Stimulated activated CD8-positive, alpha-beta memory T cell treated with anti-CD3 and anti-CD28 coated beads, Interleukin-15, amount 100 ng/mL, for 48 hours (primary cell): ENCODE measurements at regions not wholly inside any gene's neighbourhood (a gene's known extent, or its start where the extent isn't known, plus 50 kb on each side); places are given as distances from the start of the nearest gene placed in this dataset.

Source experiments
- DNase-seq, 2 donors: peaks; one replicate each; pipeline ENCODE4 v3.0.0-alpha.2; 2020; ENCODE audit warnings: low read depth in 2 of 2

DNA sequence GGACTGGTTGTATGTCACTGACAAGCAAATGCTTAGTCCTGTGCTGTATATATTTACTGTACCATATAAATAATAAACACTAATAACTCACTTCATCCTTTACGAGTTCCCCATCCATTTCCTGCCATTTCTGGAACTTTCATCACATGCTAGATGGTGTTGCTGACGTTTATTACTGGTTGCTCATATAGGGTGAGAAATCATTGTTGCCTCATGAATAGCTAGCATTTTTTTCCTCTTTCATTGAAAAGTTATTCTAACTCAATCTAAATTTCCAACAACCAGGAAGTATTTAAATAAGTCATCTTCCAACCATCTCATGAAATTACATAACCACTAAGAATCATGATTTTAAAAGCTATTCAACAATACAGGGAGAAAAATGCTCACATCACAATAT lies 88.6 kb upstream of the RCN1 start:
- DNase-seq = no peak

GRCh38 chr11:31997955-31998354 lies 92.9 kb upstream of the RCN1 start:
- DNase-seq = no peak

DNA sequence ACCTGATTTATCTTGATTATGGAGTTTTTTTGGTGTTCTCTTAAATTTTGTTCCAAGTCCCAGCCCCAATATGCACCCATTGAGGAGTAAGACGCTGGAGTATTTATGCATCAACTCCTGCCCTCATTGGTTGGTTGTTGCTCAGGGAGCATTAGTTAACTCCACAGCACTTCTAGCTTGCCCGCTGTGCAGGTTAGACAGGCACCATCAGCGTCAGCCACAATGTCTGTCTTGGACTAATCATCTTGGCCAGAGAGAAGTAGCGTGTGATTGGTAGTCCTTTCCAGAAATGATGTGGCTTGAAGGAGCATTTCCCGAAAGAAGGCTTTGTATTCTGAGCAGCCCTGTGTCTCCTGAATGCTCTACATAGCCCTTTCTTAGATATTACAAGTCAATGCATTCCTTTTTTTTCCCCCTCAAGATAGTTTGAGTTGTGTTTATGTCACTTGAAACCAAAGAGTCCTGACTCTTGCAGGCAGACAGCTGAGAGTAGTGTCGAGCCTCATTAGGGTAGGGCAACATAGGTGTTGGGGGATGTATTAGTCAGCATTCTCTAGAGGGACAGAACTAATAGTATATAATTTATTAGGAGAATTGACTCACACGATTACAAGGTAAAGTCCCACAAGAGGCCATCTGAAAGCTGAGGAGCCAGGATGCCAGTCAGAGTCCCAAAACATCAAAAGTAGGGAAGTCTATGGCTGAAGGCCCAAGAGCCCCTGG lies 94.6 kb upstream of the RCN1 start:
- no peak for DNase-seq

DNA sequence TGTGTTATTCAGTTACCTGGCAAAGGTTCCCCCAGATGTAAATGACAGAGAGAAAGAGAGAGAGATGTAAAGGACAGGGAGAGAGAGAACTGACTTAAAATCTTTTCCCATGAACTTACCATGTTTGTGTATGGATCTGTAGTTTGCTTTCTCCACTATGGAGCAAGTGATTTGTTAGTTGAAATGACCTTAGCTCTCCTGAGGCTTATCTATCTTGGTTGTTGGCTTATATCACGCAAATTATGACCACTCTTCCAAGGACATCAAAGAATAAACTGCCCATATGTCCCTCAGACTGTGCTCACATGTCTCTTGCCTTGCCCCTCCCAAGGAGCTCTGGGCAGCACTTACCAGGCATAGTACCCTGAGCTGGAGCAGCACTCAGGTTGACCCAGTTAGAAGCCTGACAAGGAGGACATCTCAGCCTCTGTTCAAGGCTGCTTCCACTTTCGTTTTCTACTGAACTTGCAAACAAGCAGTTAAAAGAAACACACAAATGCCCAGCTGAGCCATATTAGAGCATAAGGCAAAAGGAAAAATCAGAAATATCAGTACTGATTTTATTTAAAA lies 95.3 kb upstream of the RCN1 start:
- DNase-seq = no peak

DNA sequence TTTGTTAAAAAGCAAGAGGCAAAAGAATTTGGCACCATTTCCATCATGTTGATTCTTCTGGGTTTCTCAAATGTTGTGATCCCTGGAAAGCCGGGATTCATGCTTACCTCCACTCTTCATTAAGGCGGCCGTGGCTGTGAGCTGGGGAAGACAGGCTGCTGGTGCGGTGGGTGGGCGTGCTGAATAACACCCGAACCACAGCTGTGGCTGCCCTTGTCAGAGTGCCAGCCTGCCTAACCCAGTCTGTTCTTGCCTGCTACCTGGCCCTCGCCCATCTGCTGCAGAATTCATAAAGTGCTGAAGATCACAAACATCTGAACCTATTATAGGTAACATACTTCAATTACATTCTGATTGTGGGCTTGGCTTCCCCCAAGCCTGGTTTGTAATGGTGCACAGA lies 95.8 kb upstream of the RCN1 start:
- no peak for DNase-seq

DNA sequence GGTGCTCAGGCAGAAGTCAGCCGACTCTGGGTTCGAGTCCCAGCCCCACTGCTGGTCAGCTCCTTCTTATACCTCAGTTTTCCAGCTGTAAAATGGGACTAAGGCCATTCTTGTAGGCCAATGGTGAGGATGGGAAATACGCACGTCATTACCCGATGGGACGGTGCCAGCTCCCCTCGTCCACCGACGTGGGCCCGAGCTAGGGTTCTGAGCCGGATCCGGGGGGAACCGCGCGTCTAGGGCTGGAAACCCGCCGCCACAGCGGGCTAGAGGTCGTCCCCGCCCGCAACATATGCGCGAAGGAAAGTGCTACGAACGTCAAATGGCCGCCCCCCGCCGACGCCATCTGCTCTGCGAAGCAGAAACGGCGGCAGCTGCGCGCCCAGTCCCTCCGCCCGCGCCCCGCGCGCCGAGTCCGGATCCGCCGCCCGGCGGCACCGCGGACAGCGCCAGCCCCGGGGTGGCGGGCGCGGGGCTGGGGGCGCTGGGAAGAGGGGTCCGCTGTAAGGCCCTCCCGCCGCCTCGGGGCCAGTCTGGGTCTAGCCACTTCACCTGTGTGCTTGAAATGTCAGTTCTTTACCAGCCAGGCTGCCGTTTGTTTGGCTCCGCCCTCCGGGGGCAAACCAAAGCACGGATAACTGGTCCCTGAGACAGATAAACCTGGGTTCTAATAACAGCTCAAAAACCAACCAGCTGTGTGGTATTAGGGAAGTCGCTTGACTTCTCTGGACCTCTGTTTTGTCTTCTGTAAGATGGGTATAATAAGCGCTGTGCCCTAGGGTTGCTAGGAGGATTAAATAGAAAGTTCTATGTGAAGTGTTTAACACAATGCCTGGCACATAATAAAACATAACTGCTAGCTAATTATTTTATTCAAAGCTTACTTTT lies 103.5 kb upstream of the RCN1 start:
- no peak for DNase-seq

DNA sequence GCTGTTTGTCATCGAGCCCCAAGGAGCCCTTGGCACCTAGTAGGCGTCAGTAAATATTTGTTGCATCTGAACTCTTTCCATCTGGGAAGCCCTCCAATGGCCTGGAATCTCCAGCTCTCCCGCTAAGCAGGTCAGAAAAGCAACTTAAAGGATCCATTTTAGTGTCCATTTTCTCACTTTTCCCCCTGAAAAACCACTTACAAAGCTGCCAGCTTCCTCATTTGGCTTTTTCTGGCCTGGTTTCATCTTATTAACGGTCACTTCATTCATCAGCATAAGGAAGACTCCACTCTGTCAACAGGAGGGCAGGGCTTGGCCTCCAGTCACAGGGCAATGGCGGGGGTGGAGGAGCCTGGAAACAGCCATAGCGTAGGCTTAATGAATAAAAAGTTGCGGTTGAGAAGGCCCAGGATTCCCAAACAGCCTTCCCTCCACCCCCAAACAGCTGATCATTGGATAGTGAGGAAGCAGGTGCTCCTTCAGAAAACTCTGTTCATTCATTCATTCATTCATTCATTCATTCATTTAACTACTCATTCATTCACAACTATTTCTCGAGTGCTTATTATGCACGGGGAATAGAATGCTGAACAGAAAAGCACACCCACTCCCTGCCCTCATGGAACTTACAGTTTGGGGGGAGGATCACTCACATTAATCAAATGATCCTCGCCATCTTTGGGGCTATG lies 104.5 kb upstream of the RCN1 start:
- no peak for DNase-seq

GRCh38 chr11:31981457-31981856 lies 109.4 kb upstream of the RCN1 start:
- DNase-seq = no peak

DNA sequence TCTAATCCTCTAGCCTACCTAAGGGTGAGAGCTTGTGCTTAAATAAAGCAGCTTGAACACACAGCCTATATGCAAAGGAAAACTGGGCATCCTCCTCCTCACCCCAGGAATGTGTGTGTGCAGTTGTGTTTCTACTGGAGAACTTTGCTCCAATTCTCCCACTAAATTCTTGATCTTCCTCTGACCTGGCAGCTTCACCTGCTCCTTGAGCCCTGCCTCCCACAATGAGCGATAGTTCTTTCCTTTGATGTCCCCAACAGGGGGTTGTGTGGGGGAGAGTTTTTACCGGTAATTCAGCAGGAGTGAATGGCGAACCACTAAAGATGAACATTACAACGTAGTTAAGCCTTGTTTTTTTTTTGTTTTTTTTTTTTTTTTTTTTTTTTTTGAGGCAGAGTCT lies 113.5 kb upstream of the RCN1 start:
- DNase-seq = no peak

DNA sequence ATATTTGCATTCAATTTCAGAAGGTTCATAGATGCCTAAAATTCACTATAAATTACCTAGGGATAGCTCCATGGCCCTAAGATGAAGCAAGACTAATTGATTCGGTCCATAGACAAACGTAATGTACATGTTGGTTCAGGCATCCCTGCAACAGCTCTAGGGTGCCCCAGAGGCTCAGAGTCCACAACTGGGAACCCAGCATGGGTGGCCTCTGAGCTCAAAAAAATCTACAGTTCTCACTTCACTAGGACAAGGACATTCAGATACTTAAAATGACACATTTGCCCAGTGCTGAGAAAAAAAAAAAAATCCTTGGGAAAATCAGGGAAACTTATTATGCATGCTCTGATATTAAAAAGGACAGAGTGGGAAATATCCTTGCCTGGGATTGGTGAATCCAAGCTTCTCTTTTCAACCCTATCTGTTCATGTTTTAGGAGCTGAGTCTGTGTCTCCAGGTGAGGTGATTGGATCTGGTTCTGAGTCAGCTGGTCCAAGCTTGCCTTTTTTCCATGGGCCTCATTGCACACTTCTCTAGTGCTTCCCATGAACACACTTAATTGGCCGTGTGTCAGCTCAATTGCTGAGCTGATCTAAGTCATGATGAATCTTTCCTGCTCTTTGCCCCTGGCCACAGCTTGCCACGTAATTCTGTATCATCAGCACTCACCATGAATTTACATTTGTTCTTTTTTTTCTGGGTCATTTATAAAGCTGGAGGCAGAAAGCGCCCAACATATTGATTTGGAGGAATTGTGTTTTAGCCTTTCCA lies 116.3 kb upstream of the RCN1 start:
- DNase-seq = no peak

- DNase-seq = no peak
Measured at GRCh38 chr11:31973172-31973571, 117.7 kb upstream of the RCN1 start.

GRCh38 chr11:31972623-31973022 lies 118.3 kb upstream of the RCN1 start:
- DNase-seq = no peak

- no peak for DNase-seq
Measured at GRCh38 chr11:31969359-31969702, 121.5 kb upstream of the RCN1 start.

DNA sequence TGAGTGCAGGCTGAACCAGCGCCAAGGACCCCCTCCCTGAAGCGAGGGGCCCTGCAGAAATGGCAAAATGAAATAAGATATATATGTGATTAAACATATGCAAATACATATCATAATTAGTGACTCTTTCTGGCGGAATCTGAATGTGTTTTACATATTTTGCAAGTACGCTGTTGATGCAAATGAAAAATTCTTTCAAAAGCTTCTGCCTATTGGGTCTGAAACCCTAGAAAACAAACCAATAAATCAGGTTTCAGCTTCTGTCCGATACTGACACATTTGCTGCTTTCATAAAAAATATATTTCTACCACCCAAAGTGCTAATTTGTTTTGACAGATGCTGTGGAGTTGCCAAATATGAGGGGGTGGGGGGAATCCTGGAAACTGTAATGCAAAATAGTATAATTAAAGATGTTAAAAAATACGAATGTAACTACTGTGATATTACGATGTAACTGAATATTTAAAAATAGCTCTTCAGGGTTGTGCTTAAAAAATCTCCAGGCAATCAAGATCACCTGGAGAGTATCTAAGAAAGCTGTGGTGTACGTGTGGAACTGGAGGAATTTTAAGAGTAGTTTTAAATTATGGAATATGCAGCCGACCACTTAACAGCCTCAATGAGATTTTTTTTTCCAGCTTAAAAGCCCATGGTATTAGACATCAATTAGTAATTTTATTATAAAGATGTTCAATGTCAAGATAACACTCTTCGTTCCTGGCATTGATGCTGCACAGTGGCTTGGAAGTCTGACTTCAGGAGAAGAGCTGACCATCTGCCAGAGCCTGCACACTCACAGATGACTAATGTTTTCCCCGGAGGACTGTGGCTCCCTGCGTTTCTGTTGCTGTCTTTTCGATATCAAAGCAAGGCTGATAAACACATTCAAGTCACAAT lies 122.2 kb upstream of the RCN1 start:
- DNase-seq = no peak

GRCh38 chr11:31967404-31968130 lies 123.3 kb upstream of the RCN1 start:
- no peak for DNase-seq

DNA sequence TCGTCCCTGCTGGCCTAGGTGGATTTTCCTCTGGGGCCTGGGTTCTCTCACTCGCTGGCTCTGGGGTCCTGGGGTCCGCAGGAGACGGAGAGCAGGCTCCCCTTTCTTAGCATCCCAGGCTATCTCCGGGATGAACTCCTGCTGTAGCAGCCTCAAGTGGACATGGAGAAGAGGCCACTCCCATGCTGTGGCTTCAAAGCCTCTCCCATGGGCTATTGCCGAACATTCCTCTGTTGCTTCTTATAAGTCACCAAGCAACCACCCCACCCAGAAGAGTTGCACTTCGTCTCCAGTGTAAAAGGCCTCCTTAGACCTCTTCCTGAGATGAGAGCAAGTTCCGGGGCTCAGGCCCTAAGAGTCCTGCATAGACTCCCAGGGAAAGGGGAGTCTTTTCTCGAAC lies 124.0 kb upstream of the RCN1 start:
- no peak for DNase-seq

- no peak for DNase-seq
Measured at GRCh38 chr11:31964181-31964580, 126.7 kb upstream of the RCN1 start.

GRCh38 chr11:31960126-31960525 lies 130.7 kb upstream of the RCN1 start:
- no peak for DNase-seq

- no peak for DNase-seq
Measured at GRCh38 chr11:31959716-31960115, 131.2 kb upstream of the RCN1 start.
